ENCODE measurements at regions not wholly inside any gene's neighbourhood (a gene's known extent, or its start where the extent isn't known, plus 50 kb on each side); places are given as distances from the start of the nearest gene placed in this dataset.

GRCh38 chr20:39822667-39823066 is 860.5 kb downstream of the DHX35 start:
- no peaks in the 10 kb centered on the region for H3K4me1 Mint-ChIP-seq (ENCODE audit: low read depth)
- ChIA-PET CTCF (no interaction called here), POLR2A (no interaction called here)
- H3K9me3 Mint-ChIP-seq, result peaks cover 1% of the 10 kb centered on the region
- H3K27ac Mint-ChIP-seq, result no peak overlapping the region
- intact Hi-C loops (cut with micrococcal nuclease), result no loop called here
- no peaks in the 10 kb centered on the region for H3K36me3 Mint-ChIP-seq (ENCODE audit: low read depth)
- ATAC-seq (no peak), DNase-seq (no peak)
- no peak overlapping the region for H3K4me3 Mint-ChIP-seq
- peaks cover 6% of the 10 kb centered on the region for H3K27me3 Mint-ChIP-seq
- TF ChIP-seq, protein P1, sequence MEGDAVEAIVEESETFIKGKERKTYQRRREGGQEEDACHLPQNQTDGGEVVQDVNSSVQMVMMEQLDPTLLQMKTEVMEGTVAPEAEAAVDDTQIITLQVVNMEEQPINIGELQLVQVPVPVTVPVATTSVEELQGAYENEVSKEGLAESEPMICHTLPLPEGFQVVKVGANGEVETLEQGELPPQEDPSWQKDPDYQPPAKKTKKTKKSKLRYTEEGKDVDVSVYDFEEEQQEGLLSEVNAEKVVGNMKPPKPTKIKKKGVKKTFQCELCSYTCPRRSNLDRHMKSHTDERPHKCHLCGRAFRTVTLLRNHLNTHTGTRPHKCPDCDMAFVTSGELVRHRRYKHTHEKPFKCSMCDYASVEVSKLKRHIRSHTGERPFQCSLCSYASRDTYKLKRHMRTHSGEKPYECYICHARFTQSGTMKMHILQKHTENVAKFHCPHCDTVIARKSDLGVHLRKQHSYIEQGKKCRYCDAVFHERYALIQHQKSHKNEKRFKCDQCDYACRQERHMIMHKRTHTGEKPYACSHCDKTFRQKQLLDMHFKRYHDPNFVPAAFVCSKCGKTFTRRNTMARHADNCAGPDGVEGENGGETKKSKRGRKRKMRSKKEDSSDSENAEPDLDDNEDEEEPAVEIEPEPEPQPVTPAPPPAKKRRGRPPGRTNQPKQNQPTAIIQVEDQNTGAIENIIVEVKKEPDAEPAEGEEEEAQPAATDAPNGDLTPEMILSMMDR (IDR thresholded peaks at IDR 0.05), result no peak

DNA sequence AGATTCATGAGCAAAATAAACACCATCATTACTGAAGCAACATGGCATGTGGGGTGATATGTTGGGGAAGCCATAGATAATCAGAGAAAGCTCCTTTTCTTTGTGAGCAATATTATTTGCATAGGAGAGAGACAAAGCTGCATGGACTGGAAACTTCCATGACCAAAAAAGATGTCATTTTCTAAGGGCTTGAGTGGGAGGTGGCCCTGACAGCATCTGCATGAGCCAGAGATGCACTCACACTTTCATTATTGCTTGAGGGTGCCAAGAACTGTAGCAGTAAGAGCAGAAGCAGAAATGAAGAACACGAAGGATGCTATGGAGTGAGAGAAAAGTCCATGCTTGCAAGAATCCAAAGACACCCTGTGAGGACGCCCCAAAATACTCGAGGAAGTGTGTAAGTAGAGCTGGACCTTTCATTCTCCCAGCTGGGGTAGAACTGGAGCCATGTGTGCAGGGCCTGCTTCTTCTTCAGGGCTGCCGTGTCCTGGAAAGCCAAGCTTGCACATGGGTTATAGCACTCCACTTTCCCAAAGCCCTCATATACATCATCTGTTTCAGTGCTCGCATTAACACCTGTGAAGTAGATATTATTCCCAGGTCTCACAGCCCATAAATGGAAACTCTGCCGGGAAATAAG is 851.2 kb downstream of the DHX35 start:
- ATAC-seq (no peak), DNase-seq (no peak)
- Mint-ChIP-seq H3K27me3 (no peaks in the 10 kb centered on the region), H3K4me3 (no peak overlapping the region), H3K4me1 (ENCODE audit: low read depth) (no peaks in the 10 kb centered on the region), H3K9me3 (no peaks in the 10 kb centered on the region), H3K36me3 (ENCODE audit: low read depth) (no peaks in the 10 kb centered on the region), H3K27ac (no peak overlapping the region)
- ChIA-PET POLR2A (interaction anchor here (0.6 kb wide), 1 partner anchor 1123 kb away, joined by 3 read pairs; no protein-coding TSS in a partner anchor), CTCF (no interaction called here)
- TF ChIP-seq, protein P1 (IDR thresholded peaks at IDR 0.05), result no peak
- intact Hi-C loops (cut with micrococcal nuclease), result no loop called here

- POLR2A ChIA-PET, result no interaction called here
- no peaks in the 10 kb centered on the region for H3K36me3 Mint-ChIP-seq (ENCODE audit: low read depth)
- CTCF ChIA-PET, result no interaction called here
- no peak overlapping the region for H3K27ac Mint-ChIP-seq
- intact Hi-C loops (cut with micrococcal nuclease), result no loop called here
- no peak overlapping the region for H3K4me3 Mint-ChIP-seq
- no peaks in the 10 kb centered on the region for H3K27me3 Mint-ChIP-seq
- no peaks in the 10 kb centered on the region for H3K4me1 Mint-ChIP-seq (ENCODE audit: low read depth)
- TF ChIP-seq, protein P1 (IDR thresholded peaks at IDR 0.05), result no peak
- no peaks in the 10 kb centered on the region for H3K9me3 Mint-ChIP-seq
- DNase-seq, result no peak
- ATAC-seq, result no peak
Measured at GRCh38 chr20:39812116-39812515, 850.0 kb downstream of the DHX35 start.

DNA sequence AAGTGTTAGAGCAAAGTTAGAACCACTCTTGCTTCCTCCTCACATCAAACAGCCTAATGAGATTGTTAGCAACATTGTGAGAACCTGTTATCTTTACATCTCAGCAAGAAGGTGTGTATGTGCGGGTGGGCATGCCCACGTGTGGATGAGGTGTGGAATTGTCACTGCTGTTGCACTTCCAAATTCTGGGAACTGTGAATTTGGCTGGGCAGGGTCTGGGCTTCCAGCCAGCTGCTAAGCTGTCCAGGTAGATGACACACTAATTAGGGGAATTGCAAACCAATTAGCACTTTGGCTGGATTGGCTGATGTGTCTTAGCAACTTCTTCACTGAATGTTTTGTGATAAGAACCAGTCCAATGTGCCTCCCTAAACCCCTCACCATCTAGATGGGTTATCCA is 848.2 kb downstream of the DHX35 start:
- Mint-ChIP-seq H3K4me1 (ENCODE audit: low read depth) (no peaks in the 10 kb centered on the region), H3K27ac (no peak overlapping the region), H3K4me3 (no peak overlapping the region), H3K36me3 (ENCODE audit: low read depth) (no peaks in the 10 kb centered on the region), H3K9me3 (no peaks in the 10 kb centered on the region), H3K27me3 (no peaks in the 10 kb centered on the region)
- POLR2A ChIA-PET, result no interaction called here
- intact Hi-C loops (cut with micrococcal nuclease), result no loop called here
- TF ChIP-seq, protein P1 (IDR thresholded peaks at IDR 0.05), result no peak
- no peak for ATAC-seq
- no peak for DNase-seq
- CTCF ChIA-PET, result no interaction called here

DNA sequence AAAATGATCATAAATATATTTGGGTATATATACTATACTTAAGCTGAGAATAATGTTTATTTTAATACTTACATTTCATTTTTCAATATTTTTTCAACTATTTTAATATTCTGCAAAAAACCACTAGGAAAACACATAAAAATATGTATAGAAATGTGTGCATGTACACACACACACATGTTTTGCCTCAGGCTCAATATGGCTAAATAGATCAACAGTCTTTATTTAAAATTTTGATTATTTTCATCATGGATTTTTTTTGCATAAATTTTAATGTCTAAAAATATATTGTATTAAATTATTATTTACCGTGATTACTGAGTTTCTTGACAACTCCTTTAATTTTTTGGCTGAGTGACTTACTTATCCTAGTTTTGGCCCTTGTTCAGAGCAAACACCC is 846.5 kb downstream of the DHX35 start:
- CTCF ChIA-PET, result no interaction called here
- ATAC-seq, result no peak
- H3K27ac Mint-ChIP-seq, result no peak overlapping the region

More for the DNA sequence above, 846.5 kb downstream of the DHX35 start:
- Mint-ChIP-seq H3K9me3 (no peaks in the 10 kb centered on the region), H3K36me3 (ENCODE audit: low read depth) (no peaks in the 10 kb centered on the region), H3K4me3 (no peak overlapping the region), H3K4me1 (ENCODE audit: low read depth) (no peaks in the 10 kb centered on the region), H3K27me3 (no peaks in the 10 kb centered on the region)
- no peak for DNase-seq
- TF ChIP-seq, protein P1 (IDR thresholded peaks at IDR 0.05), result no peak
- intact Hi-C loops (cut with micrococcal nuclease), result no loop called here
- POLR2A ChIA-PET, result no interaction called here

Measured in activated CD8-positive, alpha-beta T cell treated with anti-CD3 and anti-CD28 coated beads for 36 hours (primary cell).